Nephron (organoid): ENCODE measurements at regions not wholly inside any gene's neighbourhood (a gene's known extent, or its start where the extent isn't known, plus 50 kb on each side); places are given as distances from the start of the nearest gene placed in this dataset.
A peak's percentile ranks its signal among the peaks of the same experiment; 100 is the strongest.

ENCODE experiments used
- H3K27ac Mint-ChIP-seq, 3 experiments: 2 replicates each; pipeline ENCODE4 v1.8.0; 2020; ENCODE audit warnings: mixed read lengths in 3 of 3, mild to moderate bottlenecking in 2 of 3, moderate library complexity in 1 of 3
- H3K27me3 Mint-ChIP-seq: 2 replicates; pipeline ENCODE4 v1.8.0; 2021; ENCODE audit warnings: low read depth, mild to moderate bottlenecking, moderate library complexity, mixed read lengths
- H3K36me3 Mint-ChIP-seq: 2 replicates; pipeline ENCODE4 v1.8.0; 2020; ENCODE audit warnings: low read depth, mixed read lengths
- H3K4me1 Mint-ChIP-seq: 2 replicates; pipeline ENCODE4 v1.8.0; 2020; ENCODE audit warnings: mixed read lengths
- H3K4me3 Mint-ChIP-seq, 3 experiments: 2 replicates each; pipeline ENCODE4 v1.8.0; 2020; ENCODE audit warnings: mild to moderate bottlenecking in 3 of 3, mixed read lengths in 3 of 3, moderate library complexity in 2 of 3
- H3K9me3 Mint-ChIP-seq: 2 replicates; pipeline ENCODE4 v1.8.0; 2020; ENCODE audit warnings: mixed read lengths
- CTCF ChIP-seq, 3 experiments: fragments of 200-600 bp; sonication (generic); IDR thresholded peaks; one replicate each; pipeline ENCODE4 v1.5.0; 2021; ENCODE audit warnings: antibody characterized with exemption in 3 of 3; ENCODE audit not compliant: unreplicated experiment in 3 of 3

GRCh38 chr11:26162291-26162690, 169.6 kb upstream of the ANO3 start:
- H3K27me3 Mint-ChIP-seq = no peaks in the 10 kb centered on the region
- H3K36me3 Mint-ChIP-seq = no peaks in the 10 kb centered on the region
- no peaks in the 10 kb centered on the region for H3K9me3 Mint-ChIP-seq
- no peak for TF ChIP-seq CTCF (IDR thresholded peaks at IDR 0.05; ENCODE audit: unreplicated experiment in 3 of 3)
- peaks cover 4% of the 10 kb centered on the region for H3K4me1 Mint-ChIP-seq
- peak overlapping the region in 1 of 3 experiments; percentile 48 for H3K27ac Mint-ChIP-seq
- no peak overlapping the region for H3K4me3 Mint-ChIP-seq

- H3K4me3 Mint-ChIP-seq = no peak overlapping the region
- no peaks in the 10 kb centered on the region for H3K27me3 Mint-ChIP-seq
- no peak for TF ChIP-seq CTCF (IDR thresholded peaks at IDR 0.05; ENCODE audit: unreplicated experiment in 3 of 3)
- H3K9me3 Mint-ChIP-seq = no peaks in the 10 kb centered on the region
- peaks cover 5% of the 10 kb centered on the region for H3K4me1 Mint-ChIP-seq
- H3K36me3 Mint-ChIP-seq = no peaks in the 10 kb centered on the region
- H3K27ac Mint-ChIP-seq = no peak overlapping the region
Measured at GRCh38 chr11:26186389-26186788, 145.5 kb upstream of the ANO3 start.

- Mint-ChIP-seq H3K36me3 (no peaks in the 10 kb centered on the region), H3K4me3 (no peak overlapping the region), H3K4me1 (peaks cover 5% of the 10 kb centered on the region), H3K27me3 (no peaks in the 10 kb centered on the region), H3K9me3 (no peaks in the 10 kb centered on the region), H3K27ac (peak overlapping the region; percentile 20 to 46 (median 32))
- TF ChIP-seq CTCF (IDR thresholded peaks at IDR 0.05; ENCODE audit: unreplicated experiment in 3 of 3) = no peak
Measured at GRCh38 chr11:26187639-26188038, 144.3 kb upstream of the ANO3 start.

GRCh38 chr11:26188554-26188953, 143.4 kb upstream of the ANO3 start:
- peak overlapping the region; percentile 55 to 73 (median 72) for H3K27ac Mint-ChIP-seq
- no peak overlapping the region for H3K4me3 Mint-ChIP-seq
- no peaks in the 10 kb centered on the region for H3K36me3 Mint-ChIP-seq
- H3K27me3 Mint-ChIP-seq = no peaks in the 10 kb centered on the region
- no peaks in the 10 kb centered on the region for H3K9me3 Mint-ChIP-seq
- TF ChIP-seq CTCF (IDR thresholded peaks at IDR 0.05; ENCODE audit: unreplicated experiment in 3 of 3) = no peak
- peaks cover 5% of the 10 kb centered on the region for H3K4me1 Mint-ChIP-seq

- no peak for TF ChIP-seq CTCF (IDR thresholded peaks at IDR 0.05; ENCODE audit: unreplicated experiment in 3 of 3)
- Mint-ChIP-seq H3K9me3 (no peaks in the 10 kb centered on the region), H3K36me3 (no peaks in the 10 kb centered on the region), H3K4me3 (peak overlapping the region in 1 of 3 experiments; percentile 11), H3K4me1 (peaks cover 24% of the 10 kb centered on the region), H3K27me3 (peaks cover 3% of the 10 kb centered on the region), H3K27ac (peak overlapping the region in 2 of 3 experiments; percentile 15 to 52)
Measured at GRCh38 chr11:26191193-26191592, 140.7 kb upstream of the ANO3 start.

GRCh38 chr11:26193694-26194365, 138.1 kb upstream of the ANO3 start:
- Mint-ChIP-seq H3K36me3 (no peaks in the 10 kb centered on the region), H3K4me1 (peaks cover 26% of the 10 kb centered on the region), H3K4me3 (peak overlapping the region in 1 of 3 experiments; percentile 31), H3K27ac (peak overlapping the region; percentile 93 to 96 (median 95)), H3K27me3 (peaks cover 3% of the 10 kb centered on the region), H3K9me3 (no peaks in the 10 kb centered on the region)
- TF ChIP-seq CTCF (IDR thresholded peaks at IDR 0.05; ENCODE audit: unreplicated experiment in 3 of 3) = no peak
